HUDEP-2 (cell line): ENCODE measurements at regions not wholly inside any gene's neighbourhood (a gene's known extent, or its start where the extent isn't known, plus 50 kb on each side); places are given as distances from the start of the nearest gene placed in this dataset.

Experiments
- DNase-seq, 76 experiments: peaks; one replicate each; lab custom pipeline; 2025; ENCODE audit not compliant: unreplicated experiment in 76 of 76; lab: John Stamatoyannopoulos, UW

DNA sequence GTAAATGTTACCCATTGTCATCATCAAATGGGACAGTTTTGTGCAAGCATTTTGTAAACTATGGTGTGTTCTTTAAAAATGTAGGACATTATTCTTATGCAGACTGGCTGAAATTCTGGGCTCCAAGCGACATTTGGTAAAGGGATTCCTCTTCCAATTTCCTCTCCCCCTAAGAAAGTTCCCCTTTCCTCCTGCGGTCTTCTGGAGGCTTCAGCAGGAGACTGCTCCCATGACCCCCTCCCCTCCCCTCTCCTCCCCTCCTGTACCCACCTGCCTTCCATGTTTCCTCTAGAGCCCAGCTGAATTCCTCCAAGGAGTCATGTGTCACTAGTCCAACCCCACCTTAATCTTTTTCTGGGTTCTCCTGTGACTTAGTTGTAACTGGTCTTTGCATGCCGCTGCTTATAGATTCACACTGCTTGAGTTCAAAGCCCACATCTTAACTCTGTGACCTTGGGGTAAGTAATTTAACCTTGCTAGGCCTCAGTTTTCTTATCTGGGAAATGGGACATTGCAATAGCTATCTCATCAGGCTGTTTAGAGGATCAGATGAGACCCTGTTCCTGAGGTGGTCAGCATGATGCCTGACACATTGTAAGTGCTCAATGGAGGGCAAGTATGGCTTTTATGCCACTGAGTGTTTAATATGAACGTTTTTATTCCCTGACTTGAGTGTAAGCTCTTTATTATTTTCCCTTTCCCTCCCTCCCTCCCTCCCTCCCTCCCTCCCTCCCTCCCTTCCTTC, 69.9 kb upstream of the WDR26 start:
- DNase-seq, result no peak

DNA sequence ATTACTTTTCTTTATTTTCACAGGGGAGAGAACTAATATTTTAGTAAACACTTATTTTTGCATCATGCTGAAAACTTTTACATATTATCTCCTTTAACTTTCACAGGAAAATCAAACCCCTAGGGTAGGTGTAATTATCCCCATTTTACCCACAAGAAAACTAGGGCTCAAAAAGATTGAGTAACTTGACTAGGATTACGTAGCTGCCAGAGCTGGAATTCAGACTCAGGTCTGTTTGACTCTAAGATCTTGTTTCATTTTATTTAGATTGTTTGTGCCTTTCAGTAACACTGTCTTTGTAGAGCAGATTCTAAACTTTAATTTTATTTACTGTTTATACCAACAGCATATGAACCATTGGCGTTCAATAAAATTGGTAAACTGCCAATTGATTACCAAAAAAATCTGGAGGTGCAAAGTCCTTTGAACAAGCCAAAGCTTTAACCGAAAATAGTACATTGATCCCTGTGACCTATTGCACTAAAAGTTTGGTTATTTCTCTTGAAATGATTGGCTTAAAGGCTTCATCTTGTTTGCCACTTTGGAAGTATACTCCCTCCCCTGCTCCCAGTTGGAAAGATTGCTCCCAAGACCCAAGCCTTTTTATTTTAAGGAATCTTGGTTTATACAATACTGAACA, 71.0 kb upstream of the WDR26 start:
- DNase-seq, result no peak

DNA sequence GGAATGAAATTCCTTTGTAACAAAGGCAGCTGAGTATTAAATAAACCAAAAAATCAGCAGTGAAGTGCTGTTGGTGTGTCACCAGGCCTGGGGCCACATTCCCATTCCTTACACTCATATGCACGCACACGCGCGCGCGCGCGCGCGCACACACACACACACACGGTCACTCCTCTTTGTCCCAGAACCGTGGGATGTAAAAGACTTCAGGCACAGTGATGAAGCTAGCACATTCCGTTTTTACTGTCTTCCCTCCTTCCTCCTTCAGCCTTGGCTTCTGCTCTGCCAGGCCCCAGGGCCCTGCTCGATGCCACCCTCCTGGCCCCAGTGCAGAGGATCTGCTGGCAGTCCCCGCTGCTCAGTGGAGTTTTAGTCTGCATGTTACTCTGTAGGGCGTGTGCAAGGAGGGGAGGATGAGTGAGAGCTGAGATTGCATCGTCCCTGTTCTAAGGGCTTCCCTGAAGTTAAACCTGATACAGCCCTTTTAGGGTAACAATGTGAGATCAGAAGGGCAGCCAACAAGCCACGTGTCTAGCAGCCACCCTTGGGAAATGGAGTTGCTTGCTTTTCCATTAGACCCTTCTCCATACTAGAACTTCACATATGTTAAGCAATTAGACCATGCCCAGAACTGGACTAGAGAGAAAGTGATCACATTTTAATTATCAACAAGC, 71.7 kb upstream of the WDR26 start:
- DNase-seq, result no peak

DNA sequence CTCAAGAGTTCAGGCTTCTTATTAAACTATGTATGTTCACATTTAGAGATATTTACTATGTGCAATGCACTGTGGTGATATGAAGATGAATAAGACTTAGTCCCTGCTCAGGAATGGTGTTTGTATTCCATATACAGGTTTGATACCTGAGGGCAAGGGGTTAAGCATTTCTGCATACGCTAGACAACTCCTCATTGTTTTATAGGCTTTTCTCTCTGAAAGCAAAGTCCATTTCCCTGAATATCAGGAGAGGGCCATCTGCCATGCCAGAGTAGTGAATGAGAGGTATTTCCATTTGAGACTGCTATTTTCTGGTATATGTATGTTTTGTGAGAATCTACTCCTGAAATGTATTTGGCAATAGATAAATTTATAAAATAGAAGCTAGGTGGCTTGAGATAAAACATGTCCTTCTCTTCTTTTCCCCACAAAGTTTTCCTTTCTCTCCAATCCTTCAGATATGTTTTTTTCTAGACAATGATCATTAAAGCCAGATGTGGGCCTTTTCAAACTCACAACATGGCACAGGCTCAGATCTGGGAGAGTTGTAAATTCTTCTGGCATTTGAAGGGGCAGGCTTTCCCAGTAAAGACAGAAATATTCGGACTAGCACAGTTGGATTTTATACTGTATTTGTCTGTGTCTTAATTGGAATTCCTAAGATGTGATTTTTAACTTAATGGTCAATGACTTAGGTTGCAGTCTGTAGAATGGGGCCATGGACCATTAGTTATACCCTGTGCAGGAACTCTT, 73.3 kb upstream of the WDR26 start:
- DNase-seq, result no peak

DNA sequence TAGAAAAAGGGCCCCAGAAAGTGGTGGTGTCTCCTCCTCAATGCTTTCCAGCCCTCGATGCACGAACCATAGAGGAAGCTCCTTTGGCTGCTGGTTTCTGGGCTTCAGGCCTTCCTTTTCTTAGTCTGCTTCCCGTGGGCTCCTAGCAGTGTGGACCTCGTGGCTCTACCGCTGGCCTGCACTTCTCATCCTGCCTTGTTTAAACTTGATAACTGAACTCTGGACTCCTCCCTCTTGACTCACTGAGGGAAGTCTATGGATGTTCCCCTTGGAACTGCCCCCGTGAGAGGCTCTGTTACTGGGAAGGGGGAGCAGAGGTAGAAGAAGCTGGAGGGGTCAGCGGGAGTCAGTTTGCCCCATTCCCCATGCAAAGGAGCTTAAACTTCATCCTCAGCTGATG, 75.3 kb upstream of the WDR26 start:
- DNase-seq, result peak in 1 of 76 experiments; percentile 5

DNA sequence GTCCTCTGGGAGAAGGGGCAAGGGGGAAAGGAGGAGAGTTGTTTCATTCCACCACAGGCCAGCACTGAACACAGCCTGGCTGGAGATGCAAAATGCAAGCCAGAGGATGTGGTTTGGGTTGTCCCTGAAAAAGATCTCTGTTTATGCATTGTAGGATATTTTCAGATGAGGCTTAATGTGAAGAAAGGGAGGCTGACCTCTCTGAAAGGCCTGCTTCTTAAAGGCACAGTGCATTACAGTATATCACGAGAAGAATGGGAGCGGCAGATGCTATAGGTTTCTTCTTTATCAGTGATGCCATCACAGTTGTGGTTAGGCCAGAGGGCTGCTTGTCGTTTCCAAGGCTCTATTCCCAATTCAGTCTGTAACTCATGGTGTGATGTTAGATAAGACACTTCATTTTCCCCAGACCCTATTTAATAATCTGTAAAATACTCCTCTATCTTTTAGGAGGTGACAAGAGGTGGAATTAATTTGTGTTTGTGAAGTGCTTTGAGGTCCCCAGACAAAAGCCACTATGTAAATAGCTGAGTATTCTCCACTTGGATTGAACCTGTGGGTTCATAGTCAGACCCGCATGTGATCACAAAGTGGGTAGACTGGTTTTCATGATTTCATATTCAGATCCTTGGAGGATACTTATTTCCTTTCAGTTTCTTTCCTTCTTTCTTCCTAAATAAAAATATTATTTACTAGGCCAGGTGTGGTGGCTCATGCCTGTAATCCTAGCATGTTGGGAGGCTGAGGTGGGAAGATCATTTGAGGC, 76.5 kb upstream of the WDR26 start:
- peak in 32 of 76 experiments; percentile 10 to 58 (median 28) for DNase-seq

DNA sequence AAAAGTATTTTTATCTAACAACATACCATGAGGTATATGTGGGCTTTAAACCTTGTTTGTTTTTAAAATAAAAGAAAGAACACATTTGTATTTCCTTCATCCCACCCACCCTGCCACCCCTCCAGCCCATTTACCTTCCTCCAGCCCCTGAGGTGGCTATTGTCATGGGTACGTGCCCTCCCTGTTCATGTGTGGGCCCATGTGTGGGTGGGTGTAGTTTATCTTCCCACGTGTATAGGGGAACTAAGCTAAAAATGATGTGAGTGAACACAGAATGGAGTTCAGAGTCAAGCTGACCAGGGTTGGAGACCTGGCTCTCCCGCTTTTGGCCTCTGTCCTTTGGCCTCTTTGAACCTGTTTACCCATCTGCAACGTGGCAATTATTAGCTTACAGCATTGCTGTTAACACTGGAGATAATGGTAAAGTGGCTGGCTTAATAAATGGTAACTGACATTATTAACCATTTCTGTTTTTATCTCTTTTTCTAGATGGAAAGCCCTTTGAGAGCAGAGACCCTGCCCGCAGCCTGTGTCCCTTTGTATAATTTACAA, 78.1 kb upstream of the WDR26 start:
- DNase-seq, result no peak

DNA sequence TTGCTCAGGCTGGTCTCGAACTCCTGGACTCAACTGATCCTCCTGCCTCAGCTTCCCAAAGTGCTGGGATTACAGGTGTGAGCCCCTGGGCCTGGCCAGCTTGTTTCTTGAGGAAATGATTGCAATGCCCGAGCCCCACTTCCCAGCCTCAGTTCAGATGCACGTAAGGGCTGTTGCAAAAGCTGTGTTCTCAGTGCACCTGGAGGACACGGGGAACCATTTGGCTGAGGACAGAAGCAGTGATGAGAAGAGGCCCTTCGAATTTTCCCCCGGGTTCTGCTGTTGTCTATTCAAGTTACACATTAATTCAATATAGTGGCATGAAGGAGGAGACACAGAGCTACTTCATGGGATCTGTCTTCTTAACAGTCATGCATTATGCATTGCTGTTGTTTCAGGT, 78.8 kb upstream of the WDR26 start:
- DNase-seq, result peak in 1 of 76 experiments; percentile 53

DNA sequence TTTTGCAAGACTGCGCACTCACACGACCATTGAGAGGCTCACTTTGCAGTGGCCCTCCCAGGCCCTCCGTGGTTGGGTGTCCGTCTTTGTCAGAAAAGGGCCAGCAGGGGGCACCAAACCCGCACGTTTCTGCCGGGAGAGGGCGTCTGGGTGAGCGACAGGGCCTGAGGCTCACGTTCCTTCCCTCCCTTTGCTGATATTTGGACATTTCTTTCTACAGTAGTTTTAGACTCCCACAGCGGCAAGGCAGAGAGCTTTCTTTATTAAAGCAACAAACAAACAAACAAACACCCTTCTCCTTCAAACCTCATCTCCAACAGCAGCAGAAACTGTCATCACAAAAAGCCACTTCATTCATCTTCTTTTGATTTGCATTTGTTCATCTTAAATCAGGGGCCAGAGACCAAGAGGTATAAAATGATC, 79.2 kb upstream of the WDR26 start:
- peak in 73 of 76 experiments; percentile 15 to 87 (median 70) for DNase-seq

DNA sequence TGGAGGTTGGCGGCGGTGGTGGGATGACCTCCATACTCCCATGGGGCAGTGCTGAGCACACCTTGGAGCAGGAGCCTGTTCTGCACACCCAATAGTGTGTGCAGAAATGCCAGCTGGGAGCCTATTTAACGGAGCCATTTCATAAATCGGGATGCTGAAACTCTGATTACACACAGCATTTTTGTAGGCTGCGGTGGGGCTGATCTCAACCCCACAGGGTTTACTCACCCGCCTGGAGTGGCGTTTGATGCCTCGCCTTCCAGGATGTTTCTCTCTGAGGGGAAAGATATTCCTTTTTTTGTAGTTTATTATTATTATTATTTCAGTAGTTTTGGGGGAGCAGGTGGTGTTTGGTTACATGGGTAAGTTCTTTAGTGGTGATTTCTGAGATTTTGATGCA, 82.6 kb upstream of the WDR26 start:
- no peak for DNase-seq

DNA sequence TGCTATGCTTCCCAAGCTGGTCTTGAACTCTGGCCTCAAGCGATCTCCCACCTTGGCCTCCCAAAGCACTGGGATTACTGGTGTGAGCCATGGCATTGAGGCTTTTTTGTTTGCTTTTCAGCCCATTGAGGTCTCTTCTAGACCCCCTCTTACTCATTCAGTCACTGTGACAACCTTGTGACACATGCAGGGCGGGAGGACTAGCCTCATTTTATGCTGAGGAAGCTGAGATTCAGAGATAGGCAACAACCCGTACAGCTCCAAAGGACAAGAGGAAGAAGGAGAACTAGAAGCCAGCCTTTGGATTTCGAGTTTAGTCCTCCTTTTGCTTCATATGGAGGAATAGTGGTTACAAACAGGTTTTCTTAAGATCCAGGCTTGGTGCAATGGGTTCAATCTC, 83.9 kb upstream of the WDR26 start:
- no peak for DNase-seq

DNA sequence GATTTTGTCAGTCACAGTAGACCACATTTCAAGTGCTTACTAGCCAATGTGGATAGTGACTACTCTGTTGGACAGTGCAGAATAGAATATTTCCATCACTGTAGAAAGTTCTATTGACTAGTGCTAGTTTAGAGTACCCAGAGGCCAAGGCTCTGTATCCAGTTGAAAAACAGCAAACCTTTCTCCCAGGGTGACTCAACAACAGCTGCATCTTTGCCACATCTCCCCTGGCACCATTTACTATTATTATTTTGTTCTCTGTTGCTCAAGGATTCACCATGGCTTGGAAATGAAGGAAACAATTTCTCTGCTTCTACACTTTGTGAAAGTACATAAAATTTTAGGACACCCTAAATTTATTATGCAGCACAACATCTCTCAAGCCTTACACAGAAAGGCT, 85.3 kb upstream of the WDR26 start:
- DNase-seq, result no peak

DNA sequence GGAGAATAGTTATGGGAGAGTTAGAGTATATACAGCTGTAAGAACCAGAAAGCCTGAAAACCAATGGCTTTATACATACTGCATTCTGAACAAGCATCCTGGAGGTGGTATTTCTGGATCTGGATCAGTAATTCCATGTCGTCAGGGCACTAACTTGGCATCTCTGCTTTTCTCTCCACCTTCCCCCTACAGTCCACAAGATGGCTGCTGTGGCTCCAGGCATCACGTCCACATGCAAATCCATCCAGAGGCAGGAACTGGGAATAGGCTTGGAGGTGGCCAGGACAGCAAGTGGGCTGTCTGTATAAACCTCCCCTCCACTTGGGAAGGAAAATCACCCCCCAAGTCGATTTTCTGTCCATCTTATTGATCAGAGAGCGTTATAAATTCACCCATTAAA, 86.2 kb upstream of the WDR26 start:
- no peak for DNase-seq

DNA sequence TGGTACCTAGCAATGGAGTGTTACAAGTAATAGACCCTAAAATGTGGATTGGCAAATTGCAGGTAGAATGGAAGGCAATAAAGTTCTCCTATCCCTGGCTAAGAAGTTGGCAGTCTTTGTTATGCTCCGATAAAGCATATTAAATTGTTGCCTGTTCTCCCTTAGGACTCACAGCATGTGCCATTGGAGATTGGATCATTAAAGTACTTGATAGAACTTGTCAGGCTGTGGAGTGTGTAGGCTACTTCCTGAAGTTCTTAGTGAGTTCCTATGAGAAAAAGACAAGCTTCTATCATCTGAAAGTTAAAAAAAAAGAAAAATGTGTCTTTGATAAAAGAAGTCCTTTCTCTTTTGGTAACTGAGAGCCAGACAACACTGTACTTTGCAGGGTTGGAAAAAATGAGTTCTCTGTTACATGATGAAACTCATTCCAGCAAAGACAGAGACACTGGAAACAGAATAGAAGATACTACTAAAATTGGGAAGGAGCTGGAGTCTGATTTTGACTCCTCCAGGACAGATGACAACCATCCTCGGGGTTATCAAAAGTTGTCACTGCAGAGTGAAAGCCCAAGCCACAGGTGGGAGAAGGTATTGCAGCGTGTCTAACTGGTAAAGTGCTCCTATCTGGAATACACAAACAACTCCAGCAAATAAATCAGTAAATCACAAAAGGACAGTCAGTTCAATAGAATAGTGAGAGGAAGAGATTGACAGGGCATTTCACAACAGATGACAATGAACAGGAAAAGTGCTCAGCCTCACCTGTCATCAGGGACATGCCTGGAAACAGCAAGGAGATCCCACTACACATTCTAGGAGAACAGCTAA, 87.5 kb upstream of the WDR26 start:
- no peak for DNase-seq

DNA sequence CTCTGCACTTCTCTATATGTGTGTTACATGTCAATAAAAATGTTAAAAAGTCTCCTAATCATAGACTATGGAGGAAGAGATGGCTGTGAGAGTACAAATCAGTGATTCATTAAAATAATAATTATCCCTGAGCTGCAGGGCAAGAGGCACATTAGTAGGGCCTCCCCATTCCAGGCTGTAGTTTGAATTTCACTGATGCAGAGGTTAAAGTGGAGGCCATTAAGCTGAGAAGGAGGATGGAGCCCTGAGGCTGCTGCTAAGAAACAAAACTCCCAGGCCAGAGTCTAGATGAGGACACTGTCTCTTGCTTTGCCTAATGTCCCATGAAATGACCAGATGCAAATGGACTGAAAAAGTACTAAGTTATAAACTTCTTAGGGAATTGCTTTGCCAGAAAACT, 89.1 kb upstream of the WDR26 start:
- no peak for DNase-seq

DNA sequence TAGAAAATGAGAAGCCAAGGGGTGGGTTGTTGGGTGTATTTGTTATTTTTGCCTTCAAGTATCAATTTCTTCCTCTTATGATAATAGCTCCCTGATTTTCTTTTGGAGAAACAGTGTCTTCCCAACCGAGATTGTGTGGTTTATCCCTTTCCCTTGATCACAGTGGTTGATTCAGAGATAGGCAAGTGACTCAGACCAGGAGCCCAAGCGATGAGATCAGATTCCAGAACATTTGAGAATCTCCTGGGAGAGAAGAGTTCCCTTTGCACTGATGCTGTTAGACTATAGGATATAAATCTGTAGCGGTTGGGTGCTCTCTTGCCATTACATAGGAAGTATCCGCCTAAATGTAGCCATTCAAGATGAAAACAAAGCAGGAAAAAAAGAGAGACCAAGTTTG, 90.1 kb upstream of the WDR26 start:
- DNase-seq, result no peak

DNA sequence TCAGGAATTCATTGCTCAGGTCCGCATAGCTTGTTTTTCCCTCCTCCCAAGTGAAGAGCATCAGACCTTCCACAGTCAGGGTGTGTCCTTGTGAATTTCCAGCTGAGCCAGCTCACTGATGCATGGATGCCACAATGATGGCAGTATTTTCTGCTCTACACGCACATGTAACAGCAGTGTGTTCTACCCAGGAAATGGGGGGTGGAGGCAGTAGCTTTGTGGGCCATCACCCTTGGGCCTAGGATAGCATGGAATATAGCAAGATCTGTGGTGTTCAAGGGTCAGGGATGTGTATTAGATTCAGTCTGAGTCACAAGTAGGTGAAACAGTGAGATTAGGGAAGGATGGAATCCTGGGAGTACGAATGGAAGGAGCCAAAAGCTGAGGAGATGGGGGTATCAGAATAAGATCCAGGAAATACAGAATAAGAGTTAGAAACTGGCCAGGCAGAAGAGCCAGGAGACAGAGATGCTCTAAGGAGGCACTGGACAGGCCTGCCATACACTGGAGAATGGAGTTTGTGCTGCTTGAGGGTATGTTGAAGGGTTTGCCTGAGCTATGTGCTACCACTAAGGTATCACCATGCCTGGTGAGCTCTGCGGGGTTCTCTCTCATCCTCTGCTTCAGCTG, 90.6 kb upstream of the CNIH3 start:
- DNase-seq, result no peak

DNA sequence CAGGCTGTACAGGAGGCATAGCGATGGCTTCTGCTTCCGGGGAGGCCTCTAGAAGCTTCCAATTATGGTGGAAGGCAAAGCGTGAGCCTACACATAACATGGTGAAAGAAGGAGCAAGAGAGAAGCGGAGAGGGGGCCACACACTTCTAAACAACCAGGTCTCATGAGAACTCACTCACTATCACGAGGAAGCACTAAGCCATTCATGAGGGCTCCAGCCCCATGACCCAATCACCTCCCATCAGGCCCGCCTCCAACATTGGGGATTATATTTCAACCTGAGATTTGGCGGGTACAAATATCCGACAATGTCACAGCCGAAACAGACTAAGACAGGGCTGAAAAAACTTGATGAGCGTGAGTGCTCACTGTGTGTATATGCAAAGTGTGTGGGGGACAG, 89.3 kb upstream of the CNIH3 start:
- no peak for DNase-seq

DNA sequence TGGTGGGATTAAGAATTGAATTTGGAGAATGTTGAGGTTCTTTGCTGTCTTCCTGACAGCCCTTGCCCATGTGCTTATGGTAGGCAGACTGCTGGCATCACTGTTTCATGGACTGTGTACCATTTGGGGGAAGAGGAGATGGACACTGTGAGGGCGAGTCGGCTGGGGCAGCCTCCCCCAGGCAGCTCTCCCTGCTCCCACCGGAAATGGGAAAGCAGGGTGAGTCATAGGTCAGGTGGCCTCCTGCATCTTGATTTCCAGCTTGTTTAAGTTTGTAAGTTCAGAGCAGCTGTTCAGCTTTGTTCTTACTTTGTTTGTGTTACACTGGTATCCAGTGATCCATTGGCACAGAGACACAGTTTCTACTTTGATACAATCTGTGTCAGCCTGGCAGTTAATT, 87.2 kb upstream of the CNIH3 start:
- DNase-seq, result no peak
